GM12873 (cell line): ENCODE measurements at regions not wholly inside any gene's neighbourhood (a gene's known extent, or its start where the extent isn't known, plus 50 kb on each side); places are given as distances from the start of the nearest gene placed in this dataset.

Experiments used
- CTCF ChIP-seq: IDR thresholded peaks from 2 replicates; pipeline ENCODE4 v1.5.1; 2012; ENCODE audit warnings: low read depth, mild to moderate bottlenecking, moderate library complexity, low read length, control low read depth; ENCODE audit not compliant: insufficient read depth; ENCODE audit errors: missing control alignments

GRCh38 chr6:22738194-22738593, 168.8 kb downstream of the HDGFL1 start:
- TF ChIP-seq CTCF, result no peak

- no peak for TF ChIP-seq CTCF
These were observed 178.2 kb downstream of the HDGFL1 start for GRCh38 chr6:22747571-22747970.

GRCh38 chr6:22748681-22749080, 179.3 kb downstream of the HDGFL1 start:
- TF ChIP-seq CTCF, result no peak

GRCh38 chr6:22749696-22750095, 180.3 kb downstream of the HDGFL1 start:
- TF ChIP-seq CTCF, result no peak

- no peak for TF ChIP-seq CTCF
These were observed 181.9 kb downstream of the HDGFL1 start for GRCh38 chr6:22751223-22751622.

- no peak for TF ChIP-seq CTCF
These were observed 183.2 kb downstream of the HDGFL1 start for GRCh38 chr6:22752522-22752921.

GRCh38 chr6:22754061-22754460, 184.7 kb downstream of the HDGFL1 start:
- TF ChIP-seq CTCF, result no peak
